PC-3 (cell line): ENCODE measurements at regions not wholly inside any gene's neighbourhood (a gene's known extent, or its start where the extent isn't known, plus 50 kb on each side); places are given as distances from the start of the nearest gene placed in this dataset.

ENCODE experiments used
- ATAC-seq: fragments of 200-7000 bp; cut with Tn5 transposase; 2 replicates; pipeline ENCODE4 v1.9.1; 2020; ENCODE audit warnings: mild to moderate bottlenecking, moderate library complexity
- BruUV-seq: library from RNA; stranded (reverse); fragments of 400-500 nt; replicated peaks from 2 replicates; lab custom pipeline; 2021; lab: Mats Ljungman, UMichigan
- CTCF ChIA-PET: fragments of 300-600 bp; sonication (Branson Sonifier 250); formaldehyde crosslinking; loops from one replicate; lab custom pipeline; 2022; ENCODE audit warnings: antibody characterized with exemption; lab: Charles Lee
- POLR2A ChIA-PET: fragments of 300-600 bp; sonication (Branson Sonifier 250); formaldehyde crosslinking; loops from one replicate; lab custom pipeline; 2022; ENCODE audit warnings: antibody characterized with exemption; ENCODE audit not compliant: unreplicated experiment; lab: Charles Lee
- DNase-seq: peaks from one replicate; pipeline ENCODE4 v3.0.0-alpha.2; 2015
- H2AFZ ChIP-seq: fragments of 300-600 bp; sonication (generic); 2 replicates; pipeline ENCODE4 v1.6.0; 2016; ENCODE audit warnings: antibody characterized with exemption, low read length
- H3F3A ChIP-seq: fragments of 300-600 bp; sonication (generic); one replicate; pipeline ENCODE4 v1.6.0; 2017; ENCODE audit warnings: antibody characterized with exemption, low read length, control low read depth, mild to moderate bottlenecking; ENCODE audit not compliant: unreplicated experiment
- H3K27ac ChIP-seq: fragments of 300-600 bp; sonication (generic); 2 replicates; pipeline ENCODE4 v1.5.1; 2016; ENCODE audit warnings: mild to moderate bottlenecking, low read length
- H3K27me3 ChIP-seq: fragments of 300-600 bp; sonication (generic); 2 replicates; pipeline ENCODE4 v1.6.1; 2016; ENCODE audit warnings: low read length, mixed read lengths
- H3K36me3 ChIP-seq: fragments of 300-600 bp; sonication (generic); 2 replicates; pipeline ENCODE4 v1.6.1; 2016; ENCODE audit warnings: low read depth, mixed run types, low read length, mixed read lengths
- H3K4me1 ChIP-seq: fragments of 300-600 bp; sonication (generic); 2 replicates; pipeline ENCODE4 v1.5.1; 2016; ENCODE audit warnings: low read length; ENCODE audit not compliant: insufficient read depth
- H3K4me2 ChIP-seq: fragments of 300-600 bp; sonication (generic); 2 replicates; pipeline ENCODE4 v1.6.0; 2016; ENCODE audit warnings: low read length
- H3K4me3 ChIP-seq: fragments of 300-600 bp; sonication (generic); 2 replicates; pipeline ENCODE4 v1.5.1; 2016; ENCODE audit warnings: mild to moderate bottlenecking, low read length, mixed read lengths
- H3K79me2 ChIP-seq: fragments of 300-600 bp; sonication (generic); 2 replicates; pipeline ENCODE4 v1.6.1; 2017; ENCODE audit warnings: low read length, mixed read lengths
- H3K9ac ChIP-seq: fragments of 300-600 bp; sonication (generic); 2 replicates; pipeline ENCODE4 v1.6.0; 2016; ENCODE audit warnings: mild to moderate bottlenecking, low read length
- H3K9me2 ChIP-seq: fragments of 300-600 bp; sonication (generic); replicated peaks from 2 replicates; pipeline ENCODE4 v1.6.1; 2016; ENCODE audit warnings: mixed run types, low read length, mixed read lengths
- H3K9me3 ChIP-seq: fragments of 300-600 bp; sonication (generic); 2 replicates; pipeline ENCODE4 v1.6.1; 2016; ENCODE audit warnings: low read length, mixed read lengths
- H4K20me1 ChIP-seq: fragments of 300-600 bp; sonication (generic); 2 replicates; pipeline ENCODE4 v1.6.1; 2016; ENCODE audit warnings: low read length, mixed read lengths
- EZH2 ChIP-seq: fragments of 300-600 bp; sonication (generic); IDR thresholded peaks from one replicate; pipeline ENCODE4 v1.6.1; 2017; ENCODE audit warnings: antibody characterized with exemption, mild to moderate bottlenecking, low read length; ENCODE audit not compliant: unreplicated experiment
- EZH2phosphoT487 ChIP-seq: fragments of 300-600 bp; sonication (generic); IDR thresholded peaks from 2 replicates; pipeline ENCODE4 v1.6.1; 2018; ENCODE audit warnings: mild to moderate bottlenecking, antibody characterized with exemption, low read length, borderline replicate concordance
- intact Hi-C: fragments of 100-400 bp; cut with micrococcal nuclease; formaldehyde crosslinking; loops from 2 replicates; pipeline ENCODE4 v1.9.0; 2023
- TF ChIP-seq, protein P1 (sequence below): fragments of 300-600 bp; sonication (generic); conservative IDR thresholded peaks from 2 replicates; pipeline ENCODE4 v1.5.1; 2017; ENCODE audit warnings: antibody characterized with exemption, low read depth, mild to moderate bottlenecking, low read length

DNA sequence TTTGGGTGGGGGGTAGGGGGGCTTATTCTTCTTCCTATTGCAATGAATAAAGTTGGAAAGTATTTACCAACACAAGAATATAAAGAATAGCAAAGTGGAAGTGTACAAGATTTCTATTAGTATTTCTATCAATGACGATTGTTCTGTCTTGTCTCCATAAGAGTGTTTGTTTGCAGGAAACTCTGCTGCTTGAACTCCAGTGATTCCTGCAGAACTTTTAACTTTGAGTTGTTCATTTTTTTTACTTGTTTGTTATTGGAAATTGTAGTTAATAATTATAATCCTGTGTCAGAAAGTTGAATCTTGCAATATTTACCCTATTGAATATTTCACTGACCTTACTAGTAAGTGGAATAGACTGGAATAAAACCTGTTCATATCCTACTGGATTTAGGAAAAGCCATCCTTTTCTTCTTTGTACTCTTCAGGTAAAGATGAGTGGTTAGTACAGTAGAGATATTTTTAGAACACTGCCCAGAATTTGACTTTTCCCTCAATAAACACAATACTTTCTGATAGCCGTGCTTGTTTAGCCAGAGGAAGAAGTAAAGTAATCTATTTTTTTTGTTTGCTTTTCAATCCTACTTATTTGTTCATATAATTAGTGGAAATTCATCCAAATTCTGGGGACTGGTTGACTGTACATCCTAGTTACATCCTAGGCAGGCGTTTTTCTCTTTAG is 340.4 kb downstream of the TENT4A start:
- Histone ChIP-seq H3K9ac (no peak overlapping the region), H3K4me3 (no peak overlapping the region), H3K27ac (no peak overlapping the region), H3K27me3 (peaks cover 32% of the 10 kb centered on the region), H3K79me2 (no peaks in the 10 kb centered on the region), H3K4me1 (no peaks in the 10 kb centered on the region), H4K20me1 (no peaks in the 10 kb centered on the region), H2AFZ (no peak overlapping the region), H3K36me3 (no peaks in the 10 kb centered on the region), H3F3A (no peaks in the 10 kb centered on the region), H3K4me2 (no peak overlapping the region), H3K9me3 (no peaks in the 10 kb centered on the region), H3K9me2 (no peaks in the 10 kb centered on the region)
- CTCF ChIA-PET: no interaction called here
- POLR2A ChIA-PET: no interaction called here
- TF ChIP-seq, protein P1, sequence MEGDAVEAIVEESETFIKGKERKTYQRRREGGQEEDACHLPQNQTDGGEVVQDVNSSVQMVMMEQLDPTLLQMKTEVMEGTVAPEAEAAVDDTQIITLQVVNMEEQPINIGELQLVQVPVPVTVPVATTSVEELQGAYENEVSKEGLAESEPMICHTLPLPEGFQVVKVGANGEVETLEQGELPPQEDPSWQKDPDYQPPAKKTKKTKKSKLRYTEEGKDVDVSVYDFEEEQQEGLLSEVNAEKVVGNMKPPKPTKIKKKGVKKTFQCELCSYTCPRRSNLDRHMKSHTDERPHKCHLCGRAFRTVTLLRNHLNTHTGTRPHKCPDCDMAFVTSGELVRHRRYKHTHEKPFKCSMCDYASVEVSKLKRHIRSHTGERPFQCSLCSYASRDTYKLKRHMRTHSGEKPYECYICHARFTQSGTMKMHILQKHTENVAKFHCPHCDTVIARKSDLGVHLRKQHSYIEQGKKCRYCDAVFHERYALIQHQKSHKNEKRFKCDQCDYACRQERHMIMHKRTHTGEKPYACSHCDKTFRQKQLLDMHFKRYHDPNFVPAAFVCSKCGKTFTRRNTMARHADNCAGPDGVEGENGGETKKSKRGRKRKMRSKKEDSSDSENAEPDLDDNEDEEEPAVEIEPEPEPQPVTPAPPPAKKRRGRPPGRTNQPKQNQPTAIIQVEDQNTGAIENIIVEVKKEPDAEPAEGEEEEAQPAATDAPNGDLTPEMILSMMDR: no peak
- no peak for TF ChIP-seq EZH2
- TF ChIP-seq EZH2phosphoT487: no peak
- BruUV-seq: no TSS peak
- no peak for DNase-seq
- intact Hi-C loops: no loop called here
- no peak for ATAC-seq

DNA sequence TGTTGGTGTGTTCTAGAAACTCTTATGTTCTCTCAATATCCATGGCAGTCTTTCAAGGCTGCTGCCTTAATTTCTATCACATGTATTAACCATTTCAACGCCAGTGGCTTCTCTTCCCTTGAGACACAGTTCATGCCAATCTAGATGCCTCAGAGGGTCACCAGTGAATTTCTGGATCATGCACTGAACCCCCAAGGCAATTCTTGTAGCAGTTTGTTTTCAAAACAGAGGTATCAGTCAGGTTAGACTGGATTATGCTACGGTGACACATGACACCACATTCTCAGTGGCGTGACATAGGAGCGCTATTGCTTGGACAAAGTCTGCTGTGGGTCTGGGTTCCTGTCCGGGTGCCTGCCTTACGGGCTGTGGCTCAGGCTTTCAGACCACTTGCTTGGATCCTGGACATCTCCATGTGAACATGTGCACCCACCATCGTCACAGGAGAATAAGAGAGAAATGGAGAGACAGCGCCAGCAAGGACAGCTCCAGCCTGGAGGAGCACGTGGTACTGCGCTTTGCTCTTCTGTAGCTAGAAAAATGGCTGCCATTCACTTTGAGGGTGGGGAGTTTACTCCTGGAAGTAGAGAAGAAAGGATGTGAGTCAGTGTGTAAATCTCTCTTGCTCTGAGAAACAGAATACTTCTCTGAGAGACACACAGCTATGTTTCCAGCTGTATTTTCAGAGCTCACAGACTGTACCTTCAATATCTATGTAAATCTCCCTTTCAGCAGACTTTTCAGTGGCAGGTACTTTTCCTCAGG is 329.3 kb upstream of the ADCY2 start:
- H3K4me3 ChIP-seq: no peak overlapping the region
- 0 out of 2 replicates have a peak overlapping the region, but pooled peaks have one; percentile 7 for H3K4me2 ChIP-seq
- H3K79me2 ChIP-seq: no peaks in the 10 kb centered on the region
- H3K4me1 ChIP-seq: no peaks in the 10 kb centered on the region
- peaks cover 25% of the 10 kb centered on the region for H3K27me3 ChIP-seq
- no TSS peak for BruUV-seq
- ATAC-seq (no peak), DNase-seq (peak; percentile 34)
- peak overlapping the region; percentile 27; the same call in 1 of the 2 replicates for H2AFZ ChIP-seq
- 0 out of 2 replicates have a peak, but pooled peaks cover 5% of the 10 kb centered on the region for H3K9me3 ChIP-seq
- H3F3A ChIP-seq: no peaks in the 10 kb centered on the region
- H3K9me2 ChIP-seq: no peaks in the 10 kb centered on the region
- H3K27ac ChIP-seq: no peak overlapping the region
- intact Hi-C loops: no loop called here
- CTCF ChIA-PET: no interaction called here
- no peak overlapping the region for H3K9ac ChIP-seq
- TF ChIP-seq, protein P1: no peak
- TF ChIP-seq EZH2phosphoT487 (no peak), EZH2 (no peak)
- POLR2A ChIA-PET: no interaction called here
- no peaks in the 10 kb centered on the region for H3K36me3 ChIP-seq
- H4K20me1 ChIP-seq: no peaks in the 10 kb centered on the region

DNA sequence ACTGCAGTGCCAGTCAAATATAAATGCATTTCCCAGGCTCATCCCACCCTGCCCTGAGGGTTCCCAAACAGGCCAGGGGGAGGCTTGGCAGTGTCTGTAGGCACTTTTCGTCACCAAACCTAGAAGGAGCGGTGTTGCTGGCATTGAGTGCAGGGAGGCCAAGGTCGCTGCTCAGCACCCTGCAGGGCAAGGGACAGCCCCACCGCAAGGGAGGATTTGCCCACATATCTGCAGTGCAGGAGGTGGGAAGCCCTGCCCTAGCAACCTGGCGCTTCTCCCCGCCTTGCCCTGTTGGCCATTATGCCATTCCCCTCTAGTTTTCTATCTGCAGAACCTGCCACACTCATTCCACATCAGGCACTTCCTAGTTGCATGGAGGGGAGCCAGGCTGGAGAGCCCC is 327.8 kb upstream of the ADCY2 start:
- H3K36me3 ChIP-seq: no peaks in the 10 kb centered on the region
- H3K4me1 ChIP-seq: no peaks in the 10 kb centered on the region
- no peaks in the 10 kb centered on the region for H3K9me2 ChIP-seq
- peaks cover 32% of the 10 kb centered on the region for H3K27me3 ChIP-seq
- no peak overlapping the region for H3K4me3 ChIP-seq
- H4K20me1 ChIP-seq: no peaks in the 10 kb centered on the region
- H2AFZ ChIP-seq: no peak overlapping the region
- no peak overlapping the region for H3K9ac ChIP-seq
- intact Hi-C loops: no loop called here
- no peaks in the 10 kb centered on the region for H3K79me2 ChIP-seq
- 0 out of 2 replicates have a peak, but pooled peaks cover 5% of the 10 kb centered on the region for H3K9me3 ChIP-seq
- ATAC-seq (no peak), DNase-seq (no peak)
- ChIA-PET POLR2A (no interaction called here), CTCF (no interaction called here)
- no peaks in the 10 kb centered on the region for H3F3A ChIP-seq
- H3K4me2 ChIP-seq: no peak overlapping the region
- no peak overlapping the region for H3K27ac ChIP-seq
- TF ChIP-seq, protein P1: no peak
- TF ChIP-seq EZH2: no peak
- no peak for TF ChIP-seq EZH2phosphoT487
- no TSS peak for BruUV-seq
